ENCODE measurements at regions not wholly inside any gene's neighbourhood (a gene's known extent, or its start where the extent isn't known, plus 50 kb on each side); places are given as distances from the start of the nearest gene placed in this dataset.

GRCh38 chr11:42544726-42545125, 767.1 kb upstream of the API5 start:
- no peaks in the 10 kb centered on the region for H3K9me3 ChIP-seq (replicated peaks; ENCODE audit: control insufficient read depth, insufficient read depth, low read length)
- H3K27ac ChIP-seq (ENCODE audit: insufficient read depth, low read depth, low read length): no peak overlapping the region
- H3K27me3 ChIP-seq (ENCODE audit: control insufficient read depth in 2 of 2, insufficient read depth in 2 of 2, low read length in 2 of 2): no peaks in the 10 kb centered on the region
- no peak for FAIRE-seq
- no peaks in the 10 kb centered on the region for H3K4me1 ChIP-seq (ENCODE audit: control insufficient read depth, extremely low read depth, insufficient read depth, low read length)
- ChIA-PET POLR2A (no interaction called here), CTCF (no interaction called here)
- no peak overlapping the region for H3K4me2 ChIP-seq (ENCODE audit: insufficient read depth, low read length)
- TF ChIP-seq JUN (IDR thresholded peaks at IDR 0.05; ENCODE audit: borderline replicate concordance, insufficient read depth, insufficient read length, low read depth) (no peak), FOS (IDR thresholded peaks at IDR 0.05; ENCODE audit: borderline replicate concordance, insufficient read depth, low read length) (no peak), MYC (IDR thresholded peaks at IDR 0.05; ENCODE audit: low read depth, low read length) (no peak), EZH2 (IDR thresholded peaks at IDR 0.05; ENCODE audit: borderline replicate concordance, low read depth, low read length, severe bottlenecking) (no peak), CTCF (IDR thresholded peaks at IDR 0.05; ENCODE audit: extremely low read depth in 1 of 2, insufficient read depth in 1 of 2, low read depth in 1 of 2, low read length in 2 of 2) (no peak), POLR2A (IDR thresholded peaks at IDR 0.05; ENCODE audit: low read depth, low read length) (no peak), GATA2 (IDR thresholded peaks at IDR 0.05; ENCODE audit: insufficient read depth, insufficient read length, low read depth, low read length) (no peak), POLR2AphosphoS5 (IDR thresholded peaks at IDR 0.05; ENCODE audit: insufficient read depth, low read depth, low read length) (no peak)
- TF ChIP-seq, protein P1, sequence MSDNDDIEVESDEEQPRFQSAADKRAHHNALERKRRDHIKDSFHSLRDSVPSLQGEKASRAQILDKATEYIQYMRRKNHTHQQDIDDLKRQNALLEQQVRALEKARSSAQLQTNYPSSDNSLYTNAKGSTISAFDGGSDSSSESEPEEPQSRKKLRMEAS (IDR thresholded peaks at IDR 0.05; ENCODE audit: insufficient read depth, insufficient read length): no peak
- no peak overlapping the region for H2AFZ ChIP-seq (ENCODE audit: low read depth, low read length)
- H3K79me2 ChIP-seq (ENCODE audit: control insufficient read depth, insufficient read depth, low read length): no peaks in the 10 kb centered on the region
- H3K4me3 ChIP-seq (replicated peaks in 1 of 3; ENCODE audit: insufficient read depth in 1 of 3, low read depth in 1 of 3, low read length in 3 of 3): no peak overlapping the region
- dilution Hi-C loops (cut with MboI; ENCODE audit: extremely low pct_ligation_motif_present, low sequenced_read_pairs) (no loop called here), intact Hi-C loops (cut with micrococcal nuclease) (no loop called here)
- H3K36me3 ChIP-seq (ENCODE audit: control insufficient read depth in 2 of 2, extremely low read depth in 1 of 2, insufficient read depth in 2 of 2, low read length in 2 of 2): no peaks in the 10 kb centered on the region
- no peaks in the 10 kb centered on the region for H4K20me1 ChIP-seq (replicated peaks; ENCODE audit: control insufficient read depth, extremely low read depth, insufficient read depth, low read length)
- BruUV-seq (replicated peaks): no TSS peak
- no peak for DNase-seq (ENCODE audit: low read depth, low spot score)
- no peak overlapping the region for H3K9ac ChIP-seq (replicated peaks; ENCODE audit: extremely low read depth, insufficient read depth, low read length)
- no peaks in the 10 kb centered on the region for H3K9me1 ChIP-seq (replicated peaks; ENCODE audit: control insufficient read depth, extremely low read depth, insufficient read depth, low read length)

Measured in endothelial cell of umbilical vein (primary cell).